Stimulated activated CD4-positive, alpha-beta T cell treated with anti-CD3 and anti-CD28 coated beads, Interleukin-2, amount 100 ng/mL, for 24 hours (primary cell): ENCODE measurements at regions not wholly inside any gene's neighbourhood (a gene's known extent, or its start where the extent isn't known, plus 50 kb on each side); places are given as distances from the start of the nearest gene placed in this dataset.

Source experiments
- DNase-seq, 2 donors: peaks; one replicate each; pipeline ENCODE4 v3.0.0-alpha.2; 2020

DNA sequence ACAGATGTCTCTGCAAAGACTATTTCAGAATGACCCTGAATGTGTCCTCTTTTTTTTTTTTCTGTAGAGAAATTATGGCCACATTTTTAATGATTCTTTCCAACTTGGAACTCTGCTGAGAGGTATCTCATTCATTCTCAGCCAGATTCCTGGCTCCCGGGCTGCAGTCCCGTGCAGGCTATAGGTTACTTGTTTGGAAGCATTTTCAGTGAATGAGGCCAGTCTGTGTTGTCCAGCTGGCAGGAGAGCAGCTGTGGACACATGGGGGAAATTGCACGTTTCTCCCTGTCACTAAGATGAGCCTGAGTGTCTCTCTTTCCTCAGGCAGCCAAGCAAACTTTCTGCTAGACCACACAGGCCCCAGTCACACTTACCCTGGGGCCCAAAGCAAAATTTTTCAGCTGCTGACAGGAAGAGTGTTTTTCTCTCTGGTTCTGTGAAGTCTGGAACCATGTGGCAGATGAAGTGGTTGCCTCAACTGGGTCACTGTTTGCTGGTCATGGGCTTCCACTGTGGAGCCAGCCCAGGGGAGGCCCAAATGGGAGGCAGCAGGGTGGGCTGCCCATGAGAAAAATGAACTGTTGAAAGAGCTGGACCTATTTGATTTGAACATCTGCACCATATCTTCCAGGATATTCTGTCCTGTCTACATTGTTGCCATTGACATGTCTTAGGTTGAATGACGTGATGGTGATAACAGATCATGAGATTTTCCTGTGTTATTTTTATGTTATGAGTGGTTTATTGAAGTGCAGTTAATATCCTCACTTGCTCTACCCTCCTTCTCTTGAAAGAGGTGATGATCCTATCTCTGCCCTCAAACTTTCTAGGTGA lies 431.2 kb downstream of the LPIN1 start:
- DNase-seq, result no peak

DNA sequence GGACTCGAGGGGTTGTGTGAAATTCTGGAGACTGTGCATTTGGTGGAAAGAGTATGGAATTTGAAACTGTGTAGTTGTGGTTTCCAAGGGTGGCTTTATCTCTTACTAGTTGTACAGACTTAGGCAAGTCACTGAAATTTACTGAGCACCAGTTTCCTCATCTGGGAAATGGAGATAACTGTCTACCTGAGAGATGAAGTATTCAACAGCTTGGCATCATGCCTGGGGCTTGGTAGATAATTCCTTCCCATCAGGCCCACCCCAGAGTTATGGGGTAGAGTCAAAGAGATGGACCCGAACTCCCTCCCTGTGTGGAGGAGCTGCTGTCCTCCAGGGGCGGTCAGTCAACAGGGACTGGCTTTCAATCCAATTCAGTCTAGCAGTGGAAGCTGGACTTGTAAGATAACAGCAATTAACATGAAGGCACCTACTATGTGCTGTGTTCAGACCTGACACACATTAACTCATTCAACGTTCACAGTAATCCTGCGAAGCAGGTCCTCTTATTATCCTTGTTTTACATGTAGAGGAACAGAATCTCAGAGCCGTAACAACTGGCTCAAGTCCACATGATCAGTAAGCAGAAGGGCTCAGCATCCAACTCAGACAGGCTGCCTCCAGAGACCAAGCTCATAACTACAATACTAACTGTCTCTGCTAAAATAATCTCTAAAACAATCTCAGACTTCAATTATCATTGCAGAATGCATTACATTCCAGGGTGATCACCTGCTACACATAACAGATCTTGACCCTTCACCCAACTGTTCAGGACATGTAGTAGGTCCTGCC lies 432.1 kb downstream of the LPIN1 start:
- DNase-seq, result no peak

DNA sequence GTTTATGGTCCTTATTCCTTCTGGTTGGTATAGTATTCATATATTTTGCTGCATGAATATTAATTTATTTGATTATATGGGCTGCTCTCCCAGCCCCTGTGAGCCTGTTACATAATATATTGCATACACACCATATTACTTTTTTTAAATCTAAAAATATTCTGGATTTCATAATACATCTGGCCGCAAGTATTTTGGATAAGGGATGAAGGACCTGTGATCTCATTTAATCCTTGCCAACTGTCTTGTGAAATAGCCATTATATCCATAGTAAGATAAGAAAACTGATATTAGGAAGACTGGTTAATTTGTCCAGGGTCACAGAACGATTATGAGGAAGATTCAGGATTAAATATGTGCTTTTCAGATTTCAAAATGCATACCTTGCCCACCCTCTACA lies 433.6 kb downstream of the LPIN1 start:
- no peak for DNase-seq

DNA sequence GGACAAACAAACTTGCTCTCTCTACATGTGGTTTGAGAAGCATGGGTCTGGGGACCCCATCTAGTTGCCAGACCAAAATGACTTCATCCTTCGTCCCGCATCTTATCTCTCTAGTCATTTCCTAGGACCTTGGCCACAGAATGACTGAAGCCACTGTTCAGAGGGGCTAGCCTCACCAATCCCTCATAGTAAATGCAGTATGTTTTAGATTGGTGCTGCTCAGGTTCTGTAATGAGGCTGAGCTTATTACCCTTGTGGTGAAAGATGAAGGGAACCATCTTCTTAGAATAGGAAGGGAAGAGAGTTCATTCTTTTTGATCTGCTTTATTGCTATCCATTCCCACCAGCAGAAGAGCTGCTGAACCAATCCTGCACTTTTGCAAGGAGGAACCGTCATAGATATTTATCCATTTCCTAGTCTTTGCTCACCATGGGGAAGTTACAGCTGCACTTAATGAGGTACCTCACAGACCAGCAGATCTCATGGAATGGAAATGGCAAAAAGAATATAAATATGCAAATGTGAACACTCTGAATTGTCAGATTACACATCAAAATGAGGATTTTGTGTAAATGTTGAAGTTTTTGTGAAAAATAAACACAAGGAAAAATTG lies 436.7 kb downstream of the LPIN1 start:
- DNase-seq, result no peak

GRCh38 chr2:12192762-12193161 lies 446.3 kb downstream of the LPIN1 start:
- no peak for DNase-seq

DNA sequence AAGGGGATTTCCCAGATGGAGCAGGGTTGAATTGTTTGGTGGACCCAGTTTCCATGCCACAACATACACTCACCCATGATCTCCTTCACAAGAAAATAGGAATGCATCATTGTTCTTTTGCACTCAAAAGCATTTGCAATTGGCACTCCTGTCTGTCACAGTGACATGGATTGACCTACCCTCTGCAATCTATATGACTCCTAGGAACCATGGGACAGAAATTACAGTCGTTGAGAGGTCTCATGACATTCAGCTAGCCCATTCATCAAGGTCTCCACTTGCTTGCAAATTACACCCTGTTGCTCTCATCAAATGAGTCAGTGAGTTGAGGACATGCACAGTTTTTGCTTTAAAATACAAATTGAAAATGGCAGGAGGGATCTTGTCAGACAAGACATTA lies 448.5 kb downstream of the LPIN1 start:
- no peak for DNase-seq

DNA sequence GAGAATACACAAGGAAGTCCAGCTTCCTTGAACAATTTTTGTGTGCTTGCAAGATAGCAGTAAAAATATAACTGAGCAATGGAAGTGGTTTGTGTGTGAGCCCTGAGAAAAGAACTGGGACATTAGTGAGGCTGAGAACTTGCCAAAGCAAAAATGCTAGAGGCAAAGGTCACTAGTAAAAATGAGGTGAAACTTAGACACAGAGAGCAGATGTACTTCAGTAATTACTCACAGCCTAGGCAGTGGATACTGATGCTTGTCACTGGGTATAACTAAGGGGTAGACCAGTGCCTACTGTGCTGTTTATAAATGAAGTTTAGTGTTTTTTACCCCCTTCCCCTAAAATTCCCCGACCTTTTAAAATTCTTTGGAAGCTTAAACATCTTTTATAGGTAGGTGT lies 450.1 kb downstream of the LPIN1 start:
- no peak for DNase-seq

GRCh38 chr2:12197133-12197532 lies 450.7 kb downstream of the LPIN1 start:
- no peak for DNase-seq

DNA sequence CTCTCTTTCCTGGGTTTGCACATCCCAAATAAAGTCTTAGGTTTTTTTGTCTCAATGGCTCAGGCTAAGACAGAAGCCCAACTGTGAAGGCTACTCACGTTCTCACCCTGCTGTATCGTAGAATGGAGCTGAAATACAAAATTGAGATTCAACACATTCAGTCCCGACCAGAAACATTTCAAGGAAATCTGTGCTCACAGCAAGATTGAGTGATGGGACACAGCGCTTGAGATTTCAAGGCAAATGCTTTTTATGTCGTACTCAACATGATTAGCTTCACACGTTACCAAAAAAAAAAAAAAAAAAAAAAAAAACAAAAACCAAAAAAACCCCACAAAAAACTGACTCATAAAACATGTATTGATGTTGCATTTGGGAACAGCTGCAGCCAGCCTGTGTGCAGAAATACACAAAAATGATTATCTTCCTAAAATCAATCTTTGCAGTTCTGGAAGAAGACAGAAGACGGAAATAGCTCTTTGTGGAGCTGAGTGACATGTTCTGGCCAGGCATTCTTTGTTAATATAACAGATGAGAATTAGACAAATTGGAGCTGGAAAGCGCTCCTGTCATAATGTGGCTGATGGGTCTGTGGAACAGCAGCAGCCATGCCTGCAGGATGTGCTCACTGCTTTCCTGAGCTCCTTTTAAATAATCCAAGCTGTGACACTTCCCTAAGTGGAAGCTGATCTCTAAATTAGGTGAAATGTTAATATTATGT lies 453.2 kb downstream of the LPIN1 start:
- DNase-seq, result no peak

- no peak for DNase-seq
Measured at GRCh38 chr2:12201369-12201768, 454.9 kb downstream of the LPIN1 start.

- DNase-seq, result no peak
Measured at GRCh38 chr2:12202313-12203075, 456.1 kb downstream of the LPIN1 start.

GRCh38 chr2:12203528-12203927 lies 457.1 kb downstream of the LPIN1 start:
- DNase-seq, result no peak

- no peak for DNase-seq
Measured at GRCh38 chr2:12205086-12205485, 458.7 kb downstream of the LPIN1 start.

DNA sequence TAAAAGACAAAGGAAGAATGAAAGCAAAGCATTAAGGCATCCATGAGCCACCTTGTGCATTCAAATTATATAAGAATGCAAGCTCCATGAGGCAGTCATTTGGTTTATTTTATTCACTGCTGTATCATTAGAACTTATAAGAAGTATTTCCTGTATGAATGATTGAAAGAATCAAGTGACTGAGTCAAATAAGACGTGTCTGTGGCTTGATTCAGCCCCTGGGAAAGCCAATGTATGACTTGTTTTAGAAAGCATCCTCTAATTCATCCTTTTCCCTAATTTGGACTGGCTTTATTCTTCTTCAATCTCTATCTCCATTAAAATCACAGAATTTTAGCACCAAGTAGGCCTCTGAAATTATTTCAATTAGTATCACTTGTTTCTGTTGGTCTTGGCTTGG lies 461.1 kb downstream of the LPIN1 start:
- DNase-seq, result no peak

GRCh38 chr2:12210016-12210933 lies 463.8 kb downstream of the LPIN1 start:
- no peak for DNase-seq

DNA sequence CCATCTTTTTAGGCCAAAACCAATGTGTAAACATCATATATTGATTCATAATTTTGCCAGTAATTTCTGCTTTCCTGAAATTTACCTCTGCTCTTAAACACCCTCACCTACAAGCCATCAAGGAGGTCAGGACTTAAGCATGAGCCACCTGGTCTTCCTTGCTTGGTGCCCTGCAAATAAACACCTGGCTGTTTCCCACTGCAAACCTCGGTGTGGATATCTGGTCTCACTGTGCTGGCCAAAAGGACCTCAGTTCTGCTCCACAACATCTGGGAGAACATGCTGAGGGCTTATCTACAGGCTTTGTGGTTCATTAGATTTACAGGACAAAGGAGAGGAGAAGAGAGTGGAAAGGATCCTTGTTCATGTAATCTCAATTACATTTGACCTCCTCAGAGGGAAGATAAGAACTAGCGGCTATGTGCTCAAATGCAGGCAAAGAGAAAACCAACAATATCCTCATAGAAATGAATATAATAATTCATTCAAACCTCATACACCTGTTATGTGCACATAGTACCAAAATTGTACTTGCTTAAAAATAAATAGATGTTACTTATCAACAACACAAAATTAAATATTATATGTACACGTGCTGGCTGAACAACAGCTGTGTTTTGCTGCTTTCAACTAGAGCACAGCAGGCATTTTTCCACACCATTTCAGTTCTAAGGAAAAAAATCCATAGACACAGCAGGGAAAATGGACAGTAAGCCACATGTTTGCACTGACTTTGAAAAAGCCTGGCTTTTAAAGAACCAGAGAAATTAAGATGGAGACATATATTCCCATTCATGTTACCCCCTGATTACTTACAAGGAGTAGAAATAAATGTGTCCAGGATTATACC lies 465.1 kb downstream of the LPIN1 start:
- no peak for DNase-seq

- no peak for DNase-seq
Measured at GRCh38 chr2:12212841-12213597, 466.6 kb downstream of the LPIN1 start.

DNA sequence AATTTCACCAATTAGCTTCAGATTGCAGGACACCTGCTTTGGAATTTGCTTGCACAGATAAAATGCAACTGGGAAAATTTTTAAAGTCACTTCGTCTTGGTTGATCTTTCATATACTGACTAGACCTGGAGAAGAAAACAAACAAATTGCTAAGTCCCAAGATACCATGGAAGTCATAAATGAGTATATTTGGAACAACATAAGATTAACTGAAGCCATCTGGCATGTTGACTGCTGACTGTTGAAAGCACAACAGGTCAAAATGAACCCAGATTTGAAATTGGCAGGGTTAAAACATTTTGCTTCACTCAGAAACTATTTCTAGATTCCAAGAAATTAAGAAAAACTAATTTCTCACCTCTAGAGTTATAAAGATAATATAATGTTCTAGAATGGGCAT lies 470.7 kb downstream of the LPIN1 start:
- no peak for DNase-seq

- no peak for DNase-seq
Measured at GRCh38 chr2:12219761-12220160, 473.3 kb downstream of the LPIN1 start.

GRCh38 chr2:12221584-12221983 lies 475.2 kb downstream of the LPIN1 start:
- no peak for DNase-seq
